ENCODE measurements at regions not wholly inside any gene's neighbourhood (a gene's known extent, or its start where the extent isn't known, plus 50 kb on each side); places are given as distances from the start of the nearest gene placed in this dataset.
"Not testable (repeated sequence)": the region's sequence is repeated elsewhere in the genome, so short reads cannot be mapped to it uniquely, and the experiment has no call there.

- FAIRE-seq, result no peak
- 82 to 86% methylated on average over 2 of the region's 2 CpGs for WGBS, 2 donors
Measured at GRCh38 chrX:28170713-28171112, 189.5 kb upstream of the DCAF8L1 start.

DNA sequence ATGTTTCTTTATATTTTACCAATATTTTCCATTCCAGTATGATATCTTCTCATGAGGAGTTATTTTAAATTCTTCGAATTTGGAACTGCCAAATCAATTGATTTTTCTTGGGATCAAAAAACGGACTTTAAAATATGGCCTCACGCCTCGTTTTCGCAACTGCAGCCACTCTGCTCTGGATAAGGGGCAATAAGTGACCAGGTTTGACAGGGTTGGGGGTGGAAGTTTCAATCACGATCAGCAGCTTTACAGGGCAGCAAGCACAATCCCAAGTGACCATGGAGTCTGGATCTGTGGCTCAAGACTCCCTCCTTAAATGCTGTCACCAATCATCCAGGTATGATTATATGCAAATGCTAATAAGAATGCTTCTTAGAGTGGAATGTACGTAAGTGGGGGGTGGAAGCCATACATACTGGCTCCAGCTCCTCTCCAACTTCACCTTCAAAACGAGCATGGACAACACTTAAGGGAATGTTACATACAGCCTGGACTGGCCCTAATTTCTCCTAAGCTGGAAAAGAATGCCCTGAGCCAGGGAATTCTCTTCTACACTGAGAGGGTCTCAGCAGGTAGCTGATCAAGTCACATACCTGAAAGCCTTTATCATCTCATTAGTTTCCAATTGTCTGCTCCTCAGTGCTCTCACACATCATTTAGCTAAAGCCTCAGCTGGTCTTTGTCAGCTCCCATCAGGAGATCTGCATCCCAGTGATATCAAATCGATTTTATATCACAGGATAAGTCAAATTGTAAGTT lies 176.9 kb upstream of the DCAF8L1 start:
- FAIRE-seq, result no peak
- Histone ChIP-seq H3K27ac (no peak overlapping the region), H3K4me1 (no peaks in the 10 kb centered on the region), H3K27me3 (peaks cover 0 to 7% (median 1%) of the 10 kb centered on the region in 4 donors), H3K9me3 (no peaks in the 10 kb centered on the region), H3K36me3 (no peaks in the 10 kb centered on the region), H3K4me3 (no peak overlapping the region)
- intact Hi-C loops (cut with DNase I), result no loop called here
- DNase-seq, result no peak
- ATAC-seq, result no peak
- TF ChIP-seq, protein P1, sequence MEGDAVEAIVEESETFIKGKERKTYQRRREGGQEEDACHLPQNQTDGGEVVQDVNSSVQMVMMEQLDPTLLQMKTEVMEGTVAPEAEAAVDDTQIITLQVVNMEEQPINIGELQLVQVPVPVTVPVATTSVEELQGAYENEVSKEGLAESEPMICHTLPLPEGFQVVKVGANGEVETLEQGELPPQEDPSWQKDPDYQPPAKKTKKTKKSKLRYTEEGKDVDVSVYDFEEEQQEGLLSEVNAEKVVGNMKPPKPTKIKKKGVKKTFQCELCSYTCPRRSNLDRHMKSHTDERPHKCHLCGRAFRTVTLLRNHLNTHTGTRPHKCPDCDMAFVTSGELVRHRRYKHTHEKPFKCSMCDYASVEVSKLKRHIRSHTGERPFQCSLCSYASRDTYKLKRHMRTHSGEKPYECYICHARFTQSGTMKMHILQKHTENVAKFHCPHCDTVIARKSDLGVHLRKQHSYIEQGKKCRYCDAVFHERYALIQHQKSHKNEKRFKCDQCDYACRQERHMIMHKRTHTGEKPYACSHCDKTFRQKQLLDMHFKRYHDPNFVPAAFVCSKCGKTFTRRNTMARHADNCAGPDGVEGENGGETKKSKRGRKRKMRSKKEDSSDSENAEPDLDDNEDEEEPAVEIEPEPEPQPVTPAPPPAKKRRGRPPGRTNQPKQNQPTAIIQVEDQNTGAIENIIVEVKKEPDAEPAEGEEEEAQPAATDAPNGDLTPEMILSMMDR (IDR thresholded peaks at IDR 0.05), result no peak
- 37 to 42% methylated on average over 9 of the region's 9 CpGs for WGBS, 2 donors

More at GRCh38 chrX:28170713-28171112, 189.5 kb upstream of the DCAF8L1 start:
- no peak overlapping the region for H3K4me3 ChIP-seq
- DNase-seq (no peak), ATAC-seq (no peak)
- no peak overlapping the region for H3K27ac ChIP-seq
- peaks cover 0 to 6% (median under 1%) of the 10 kb centered on the region in 4 donors for H3K27me3 ChIP-seq
- H3K36me3 ChIP-seq, result no peaks in the 10 kb centered on the region
- no peaks in the 10 kb centered on the region for H3K9me3 ChIP-seq
- TF ChIP-seq, protein P1 (IDR thresholded peaks at IDR 0.05), result no peak
- intact Hi-C loops (cut with DNase I), result no loop called here
- H3K4me1 ChIP-seq, result no peaks in the 10 kb centered on the region

DNA sequence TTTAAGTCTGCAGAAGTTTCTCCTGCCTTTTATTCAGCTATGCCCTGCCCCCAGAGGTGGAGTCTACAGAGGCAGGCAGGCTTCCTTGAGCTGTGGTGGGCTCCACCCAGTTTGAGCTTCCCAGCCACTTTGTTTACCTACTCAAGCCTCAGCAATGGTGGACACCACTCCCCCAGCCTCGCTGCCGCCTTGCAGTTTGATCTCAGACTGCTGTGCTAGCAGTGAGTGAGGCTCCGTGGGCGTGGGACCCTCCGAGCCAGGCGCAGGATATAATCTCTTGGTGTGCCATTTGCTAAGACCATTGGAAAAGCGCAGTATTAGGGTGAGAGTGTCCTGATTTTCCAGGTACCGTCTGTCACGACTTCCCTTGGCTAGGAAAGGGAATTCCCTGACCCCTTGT lies 171.0 kb upstream of the DCAF8L1 start:
- FAIRE-seq; H3K9me3 ChIP-seq; DNase-seq; H3K27me3 ChIP-seq; ATAC-seq; intact Hi-C loops (cut with DNase I); H3K4me3 ChIP-seq; H3K36me3 ChIP-seq; H3K4me1 ChIP-seq; H3K27ac ChIP-seq: not testable (repeated sequence)
- WGBS, 2 donors, result 72 to 75% methylated on average over 9 of the region's 9 CpGs

DNA sequence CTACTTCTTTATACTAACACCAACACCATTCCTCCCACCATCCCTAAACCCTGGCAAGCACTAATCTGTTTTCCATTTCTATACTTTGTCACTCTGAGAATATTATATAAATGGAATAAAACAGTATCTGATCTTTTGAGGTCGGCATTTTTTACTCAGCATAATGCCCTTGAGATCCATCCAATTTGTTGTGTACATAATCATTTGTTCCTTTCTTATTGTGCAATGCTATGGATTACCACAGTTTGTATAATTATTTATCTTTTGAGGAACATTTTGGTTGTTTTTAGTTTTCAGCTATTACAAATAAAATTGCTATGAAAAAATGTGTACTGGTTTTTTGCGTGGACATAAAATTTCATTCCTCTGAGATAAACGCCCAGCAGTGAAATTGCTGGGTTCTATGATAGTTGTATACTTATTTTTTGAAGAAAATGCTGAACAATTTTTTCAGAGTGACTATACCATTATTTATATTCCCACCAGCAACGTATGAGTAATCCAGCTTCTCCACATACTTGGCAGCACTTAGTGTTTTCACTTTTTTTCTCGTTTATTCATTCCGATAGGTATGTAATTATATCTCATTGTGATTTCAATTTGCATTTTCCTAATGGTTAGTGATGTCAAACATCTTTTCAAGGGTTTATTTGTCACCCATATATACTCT lies 154.3 kb upstream of the DCAF8L1 start:
- intact Hi-C loops (cut with DNase I), result no loop called here
- Histone ChIP-seq H3K36me3 (no peaks in the 10 kb centered on the region), H3K27ac (no peak overlapping the region), H3K9me3 (no peaks in the 10 kb centered on the region), H3K27me3 (peaks cover 0 to 2% (median 0%) of the 10 kb centered on the region in 4 donors), H3K4me1 (no peaks in the 10 kb centered on the region), H3K4me3 (no peak overlapping the region)
- ATAC-seq, result no peak
- FAIRE-seq, result peak; percentile 63
- no peak for DNase-seq
- WGBS, 2 donors, result 57 to 58% methylated on average over 6 of the region's 6 CpGs
- TF ChIP-seq, protein P1 (IDR thresholded peaks at IDR 0.05), result no peak

- FAIRE-seq, result no peak
- Histone ChIP-seq H3K4me1 (no peaks in the 10 kb centered on the region), H3K27ac (no peak overlapping the region), H3K4me3 (no peak overlapping the region), H3K9me3 (no peaks in the 10 kb centered on the region), H3K27me3 (peaks cover 0 to 2% (median 0%) of the 10 kb centered on the region in 4 donors), H3K36me3 (no peaks in the 10 kb centered on the region)
- WGBS, 2 donors, result 31% methylated on average over 4 of the region's 4 CpGs
- intact Hi-C loops (cut with DNase I), result no loop called here
- TF ChIP-seq, protein P1 (IDR thresholded peaks at IDR 0.05), result no peak
- ATAC-seq, result no peak
- no peak for DNase-seq
Measured at GRCh38 chrX:28133763-28134162, 152.5 kb upstream of the DCAF8L1 start.
